NCI-H345 (cell line): ENCODE measurements at regions not wholly inside any gene's neighbourhood (a gene's known extent, or its start where the extent isn't known, plus 50 kb on each side); places are given as distances from the start of the nearest gene placed in this dataset.
"Not testable (repeated sequence)": the region's sequence is repeated elsewhere in the genome, so short reads cannot be mapped to it uniquely, and the experiment has no call there.

ENCODE experiments used
- DNase-seq: peaks from one replicate; lab custom pipeline; 2025; lab: John Stamatoyannopoulos, UW

- DNase-seq: no peak
These were observed 233.9 kb upstream of the FOXP2 start for GRCh38 chr7:114180556-114181266.

GRCh38 chr7:114175125-114175524 lies 239.5 kb upstream of the FOXP2 start:
- no peak for DNase-seq

DNA sequence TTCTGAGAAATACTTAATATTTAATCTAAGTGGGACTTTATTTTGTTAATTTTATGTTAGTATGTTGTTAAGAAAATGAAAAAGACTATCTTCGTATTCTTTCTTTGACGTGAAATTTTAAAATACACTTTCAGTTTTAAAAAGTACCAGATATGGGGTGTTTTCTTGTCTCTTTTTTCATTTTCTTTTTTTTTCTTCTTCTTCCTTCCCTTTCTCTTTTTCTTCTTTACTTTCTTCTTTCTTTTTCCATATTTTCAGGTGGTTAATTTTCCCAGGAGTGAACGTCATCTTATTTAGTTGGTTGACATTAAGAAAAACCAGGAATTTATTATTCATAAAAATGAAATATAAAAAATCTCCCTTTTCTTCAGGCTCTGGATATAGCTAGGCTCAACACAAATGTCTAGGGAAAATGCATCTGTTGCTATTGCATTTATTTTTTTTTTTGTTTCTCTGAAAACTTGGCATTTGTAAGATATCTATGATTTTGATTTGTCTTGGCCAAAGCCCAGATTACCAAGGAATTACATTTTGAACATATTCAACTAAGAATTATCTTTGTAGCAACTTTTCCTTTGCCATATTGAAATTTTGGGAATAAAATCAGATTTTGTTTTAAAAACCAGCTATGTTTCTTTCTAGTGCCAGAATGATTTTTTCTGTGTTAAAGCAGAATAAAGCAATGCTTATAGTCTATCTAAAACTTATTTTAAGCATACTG lies 241.3 kb upstream of the FOXP2 start:
- DNase-seq: no peak

- DNase-seq: not testable (repeated sequence)
These were observed 245.2 kb upstream of the FOXP2 start for GRCh38 chr7:114169389-114169788.

- no peak for DNase-seq
These were observed 242.1 kb upstream of the PPP1R3A start for GRCh38 chr7:114160925-114161324.

DNA sequence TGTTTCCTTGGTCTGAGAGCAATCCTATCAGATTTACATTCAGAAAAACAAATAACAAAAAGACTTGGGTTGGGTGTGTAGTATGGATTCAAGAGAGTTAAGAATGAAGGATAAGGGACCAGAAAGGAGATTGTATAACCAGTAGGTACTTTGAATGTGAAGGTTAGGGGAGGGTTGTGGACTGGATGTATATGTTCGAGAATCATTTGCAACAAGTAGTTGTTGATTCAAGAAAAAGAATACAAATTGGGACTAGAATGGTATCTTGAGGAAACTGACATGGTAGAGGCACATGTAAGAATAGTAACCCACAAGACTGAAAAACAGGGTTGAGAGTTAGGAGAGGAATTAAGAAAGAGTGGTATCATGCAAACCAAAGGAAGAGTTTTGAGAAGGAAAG lies 240.0 kb upstream of the PPP1R3A start:
- no peak for DNase-seq

DNA sequence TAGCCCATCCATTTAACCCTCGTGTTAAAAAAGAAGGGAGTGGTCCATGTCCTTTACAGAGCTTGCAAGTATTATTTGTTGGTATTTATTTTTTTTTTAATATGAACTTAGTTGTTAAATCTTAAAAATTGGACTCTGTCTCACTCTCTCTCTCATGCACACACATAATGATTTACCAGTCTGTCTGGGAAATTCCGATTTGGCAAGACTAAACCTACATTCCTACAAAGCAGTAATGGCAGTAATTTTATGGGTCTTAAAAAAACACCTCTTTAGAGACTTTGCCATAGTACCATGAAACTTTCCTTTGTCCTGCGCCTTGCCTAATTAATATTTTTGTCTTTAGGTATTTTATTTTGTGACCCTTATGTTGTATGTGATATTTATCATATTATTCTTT lies 239.5 kb upstream of the PPP1R3A start:
- no peak for DNase-seq

GRCh38 chr7:114156178-114156577 lies 237.4 kb upstream of the PPP1R3A start:
- no peak for DNase-seq

GRCh38 chr7:114155116-114156110 lies 236.6 kb upstream of the PPP1R3A start:
- DNase-seq: no peak

DNA sequence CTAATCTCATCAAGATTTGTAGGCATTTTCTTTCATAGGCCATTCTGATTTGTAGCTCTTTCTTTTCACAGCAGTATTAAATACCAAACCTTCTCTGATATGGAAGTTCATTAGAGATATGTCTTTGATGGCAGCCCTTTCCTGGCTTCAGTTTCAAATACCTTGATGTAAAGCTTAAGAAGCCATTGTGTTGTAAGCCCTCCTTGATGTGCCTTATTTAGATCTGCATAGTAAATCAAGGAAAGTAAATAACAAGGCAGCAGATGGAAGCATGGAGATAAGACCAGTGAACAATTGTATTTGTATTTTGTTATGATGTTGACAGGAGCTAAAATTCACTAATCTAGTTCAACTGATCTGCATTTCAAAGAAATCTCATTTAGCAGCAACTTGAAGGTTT lies 234.9 kb upstream of the PPP1R3A start:
- DNase-seq: no peak

- DNase-seq: no peak
These were observed 233.6 kb upstream of the PPP1R3A start for GRCh38 chr7:114152314-114152938.

DNA sequence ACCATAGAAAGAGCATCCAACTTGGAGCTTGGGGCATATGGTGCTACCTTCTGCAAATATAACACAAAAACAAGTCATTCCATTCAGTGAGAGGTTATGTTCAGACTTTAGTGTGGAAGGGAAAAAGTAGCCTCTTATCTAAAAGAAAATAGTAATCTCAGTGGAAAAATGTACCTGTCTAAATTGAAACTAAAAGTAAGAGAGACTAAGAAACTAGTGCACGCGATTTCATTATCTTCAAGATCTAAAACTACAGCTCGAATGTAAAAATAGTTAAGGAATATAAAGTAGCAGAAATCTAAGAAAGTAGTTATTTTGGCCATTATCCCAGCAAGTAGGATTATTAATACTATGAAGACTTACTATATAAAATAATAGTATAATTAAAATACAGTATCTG lies 233.0 kb upstream of the PPP1R3A start:
- no peak for DNase-seq

GRCh38 chr7:114150689-114151088 lies 231.9 kb upstream of the PPP1R3A start:
- DNase-seq: no peak

DNA sequence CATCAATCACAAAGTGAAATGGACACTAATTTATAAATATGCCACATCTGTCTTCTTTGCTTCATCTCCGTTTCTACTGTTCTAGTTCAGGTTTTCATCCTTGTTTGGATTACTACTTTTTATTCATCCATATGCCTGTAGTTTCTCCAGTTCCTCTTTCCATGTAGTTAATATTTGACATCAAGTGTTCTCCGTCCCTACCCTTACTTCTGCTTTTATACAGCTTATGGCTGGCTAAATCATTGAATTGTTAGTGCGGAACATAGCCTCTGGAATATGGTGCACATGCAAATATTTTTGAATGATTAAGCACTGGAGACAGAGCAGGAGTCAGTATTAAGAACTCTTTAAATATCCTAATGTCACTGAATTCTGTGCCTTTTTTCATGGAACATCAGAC lies 230.0 kb upstream of the PPP1R3A start:
- DNase-seq: no peak

DNA sequence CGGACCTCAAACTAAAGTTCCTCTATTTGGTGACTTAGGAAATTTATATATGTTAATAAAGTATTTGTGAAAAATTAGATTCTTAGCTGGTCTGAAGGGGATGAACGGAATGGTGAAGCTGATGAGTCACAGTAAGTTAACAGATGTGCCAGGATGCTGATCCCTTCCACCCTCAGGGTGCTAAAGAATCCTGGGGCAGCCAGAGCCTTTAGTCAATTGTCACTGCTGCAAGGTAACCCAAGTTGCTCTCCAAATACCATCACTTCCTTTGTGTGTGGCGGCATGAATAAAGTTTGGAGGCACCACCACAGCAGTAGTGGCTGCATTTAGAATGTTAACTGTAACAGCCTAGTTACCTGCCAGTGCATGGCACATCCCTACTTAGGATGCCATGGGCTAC lies 222.6 kb upstream of the PPP1R3A start:
- no peak for DNase-seq

DNA sequence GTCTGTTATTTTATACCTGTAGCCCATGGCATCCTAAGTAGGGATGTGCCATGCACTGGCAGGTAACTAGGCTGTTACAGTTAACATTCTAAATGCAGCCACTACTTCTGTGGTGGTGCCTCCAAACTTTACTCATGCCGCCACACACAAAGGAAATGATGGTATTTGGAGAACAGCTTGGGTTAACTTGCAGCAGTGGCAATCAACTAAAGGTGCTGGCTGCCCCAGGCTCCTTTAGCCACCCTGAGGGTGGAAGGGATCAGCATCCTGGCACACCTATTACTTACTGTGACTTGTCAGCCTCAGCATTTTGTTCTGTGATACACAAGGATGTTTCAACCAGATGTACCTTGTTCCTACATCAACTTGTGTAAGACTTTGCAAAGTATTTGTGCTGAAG lies 221.8 kb upstream of the PPP1R3A start:
- no peak for DNase-seq

DNA sequence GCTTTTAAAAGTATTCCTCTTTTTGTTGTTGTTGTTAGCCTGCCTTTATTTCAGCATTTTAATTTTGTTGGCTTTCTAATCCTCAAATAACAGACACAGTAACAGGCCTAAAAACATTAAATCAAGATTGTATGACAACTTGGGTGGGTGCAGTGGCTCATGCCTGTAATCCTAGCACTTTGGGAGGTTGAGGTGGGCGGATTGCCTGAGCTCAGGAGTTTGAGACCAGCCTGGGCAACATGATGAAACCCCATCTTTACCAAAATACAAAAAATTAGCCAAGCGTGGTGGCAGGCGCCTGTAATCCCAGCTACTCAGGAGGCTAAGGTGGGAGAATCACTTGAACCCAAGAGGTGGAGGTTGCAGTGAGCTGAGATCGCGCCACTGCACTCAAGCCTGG lies 220.9 kb upstream of the PPP1R3A start:
- not testable (repeated sequence) for DNase-seq

- DNase-seq: no peak
These were observed 219.8 kb upstream of the PPP1R3A start for GRCh38 chr7:114138587-114138986.

GRCh38 chr7:114133717-114134116 lies 214.9 kb upstream of the PPP1R3A start:
- no peak for DNase-seq

DNA sequence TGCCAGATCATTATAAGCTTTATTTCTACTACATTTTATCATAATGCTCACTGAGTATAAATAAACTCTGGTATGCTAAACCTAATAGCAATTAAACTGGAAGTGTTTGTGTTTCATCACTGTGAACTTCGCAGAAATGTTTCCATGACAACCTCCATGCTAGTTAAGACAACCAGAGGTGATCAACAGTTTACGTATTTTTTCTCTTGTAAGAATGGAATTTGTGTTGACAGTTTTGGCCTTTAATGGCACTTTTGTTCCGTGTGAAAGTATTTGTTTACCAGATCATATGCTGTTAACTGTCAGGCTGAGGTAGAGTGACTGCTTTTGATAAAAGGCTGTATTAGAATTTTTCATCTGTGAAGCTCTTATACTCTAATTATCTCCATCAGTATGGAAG lies 212.1 kb upstream of the PPP1R3A start:
- DNase-seq: no peak

GRCh38 chr7:114128880-114129279 lies 210.1 kb upstream of the PPP1R3A start:
- no peak for DNase-seq

DNA sequence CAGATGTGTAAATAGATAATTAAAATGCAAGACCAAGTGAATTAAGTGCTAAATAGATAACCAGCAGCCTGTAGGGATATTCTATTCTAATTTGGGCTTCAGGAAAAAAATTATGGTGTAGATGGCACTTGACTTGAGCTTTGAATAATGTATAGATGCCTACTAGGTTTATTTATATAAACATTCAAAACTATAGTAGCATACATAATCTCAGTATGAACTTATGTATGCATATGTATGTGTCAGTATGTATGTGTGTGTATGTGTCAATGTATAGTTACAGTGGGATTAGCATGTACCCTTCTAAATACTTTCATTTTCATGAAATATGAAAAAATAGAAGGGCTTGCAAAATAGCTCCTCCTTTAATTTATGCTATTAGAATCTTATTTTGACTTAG lies 207.3 kb upstream of the PPP1R3A start:
- DNase-seq: no peak
